ENCODE measurements at regions not wholly inside any gene's neighbourhood (a gene's known extent, or its start where the extent isn't known, plus 50 kb on each side); places are given as distances from the start of the nearest gene placed in this dataset.

DNA sequence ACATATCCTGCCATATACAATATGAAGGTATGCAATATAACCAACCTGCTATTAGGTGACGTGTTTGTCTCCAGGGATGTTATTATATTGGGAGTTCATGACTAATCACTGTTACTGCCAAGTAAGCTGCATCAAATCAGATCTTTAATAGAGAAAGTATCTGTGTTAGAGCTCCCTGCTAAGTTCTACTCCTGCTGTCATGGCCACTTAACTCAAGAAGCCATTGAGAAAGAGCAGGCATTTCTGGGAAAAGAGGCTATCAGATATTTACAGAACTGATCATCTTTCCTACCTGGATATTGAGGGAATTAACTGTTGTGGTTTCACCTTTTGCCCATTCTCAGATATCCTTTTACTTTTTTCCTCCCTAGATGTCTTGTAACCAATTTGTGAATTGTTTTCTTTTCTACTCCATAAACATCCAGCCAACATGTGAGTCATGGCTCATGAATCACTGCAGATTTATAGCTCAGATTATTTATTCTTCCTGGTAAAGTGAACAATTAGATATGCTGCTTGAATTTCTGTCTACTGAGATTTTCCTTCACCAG lies 634.8 kb upstream of the FAM174A start:
- no peak overlapping the region for H3K27ac ChIP-seq
- no peak for DNase-seq (ENCODE audit: low read depth, low spot score)
- no peaks in the 10 kb centered on the region for H3K36me3 ChIP-seq (ENCODE audit: insufficient read depth, low read length)
- TF ChIP-seq FOXP2 (optimal IDR thresholded peaks at IDR 0.05; ENCODE audit: control extremely low read depth, extremely low read length, insufficient read depth) (no peak), EZH2 (IDR thresholded peaks at IDR 0.05) (no peak), POLR2AphosphoS5 (IDR thresholded peaks at IDR 0.05; ENCODE audit: borderline replicate concordance, low read depth, low read length) (no peak)
- no peak overlapping the region for H3K9ac ChIP-seq (ENCODE audit: insufficient read length)
- no peaks in the 10 kb centered on the region for H3K9me3 ChIP-seq (ENCODE audit: low read depth, low read length)
- no peak overlapping the region for H3K4me3 ChIP-seq

DNA sequence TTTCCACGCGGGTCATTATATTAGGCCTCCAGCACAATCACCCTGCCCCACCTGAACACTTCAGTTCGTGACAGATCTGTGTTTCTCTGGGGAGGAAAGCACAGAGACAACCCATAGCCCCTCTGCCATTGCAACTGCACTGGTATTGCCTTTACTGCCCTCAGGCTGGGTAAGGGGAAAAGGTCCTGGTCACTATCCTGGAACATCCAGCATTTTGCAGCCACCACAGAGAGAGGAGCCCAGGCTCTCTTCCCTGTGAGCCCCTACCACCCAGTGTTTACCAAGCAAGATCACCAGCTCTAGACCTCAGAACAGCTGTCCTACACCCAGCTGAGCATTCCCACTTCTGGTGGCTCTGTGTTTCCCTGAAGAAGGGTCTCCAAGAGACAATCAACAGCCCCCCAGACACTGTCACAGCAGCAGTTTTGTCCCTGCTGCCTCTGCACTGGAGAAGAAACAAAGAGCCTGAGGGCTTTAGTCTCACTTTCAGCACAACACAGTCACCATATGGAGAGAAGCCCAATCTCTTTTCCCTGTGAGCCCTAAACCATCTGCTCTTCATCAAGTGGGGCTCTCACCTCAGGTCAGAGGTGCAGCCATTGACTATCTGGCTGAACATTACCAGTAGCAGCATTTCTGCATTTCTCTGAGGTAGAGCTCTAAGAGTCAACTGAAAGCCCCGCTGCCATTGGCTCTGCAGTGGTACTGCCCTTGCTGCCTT lies 655.2 kb upstream of the FAM174A start:
- no peak overlapping the region for H3K27ac ChIP-seq
- no peak for DNase-seq (ENCODE audit: low read depth, low spot score)
- H3K36me3 ChIP-seq (ENCODE audit: insufficient read depth, low read length) = no peaks in the 10 kb centered on the region

DNA sequence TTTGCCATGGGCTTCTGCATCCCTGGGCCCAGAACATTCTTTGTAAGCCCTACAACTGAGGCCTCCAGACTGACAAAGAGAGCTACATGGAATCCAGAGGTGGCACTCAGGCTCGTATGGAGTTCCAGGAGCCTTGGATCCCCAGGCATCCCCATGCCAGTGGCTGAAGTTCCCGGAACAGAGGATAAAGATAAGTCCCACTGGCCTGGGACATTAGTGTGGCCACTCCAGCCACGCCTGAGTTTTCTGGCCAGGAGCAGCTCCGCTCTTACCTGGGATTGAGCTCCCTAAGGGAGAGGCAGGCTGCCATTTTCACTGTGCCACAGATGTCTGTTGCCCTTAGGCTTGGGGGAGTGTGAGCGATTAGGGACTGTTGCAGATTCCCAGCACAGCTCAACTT lies 656.3 kb upstream of the FAM174A start:
- Histone ChIP-seq H3K9me3 (ENCODE audit: low read depth, low read length) (no peaks in the 10 kb centered on the region), H3K36me3 (ENCODE audit: insufficient read depth, low read length) (no peaks in the 10 kb centered on the region), H3K4me3 (no peak overlapping the region), H3K9ac (ENCODE audit: insufficient read length) (no peak overlapping the region), H3K27ac (no peak overlapping the region)
- TF ChIP-seq FOXP2 (optimal IDR thresholded peaks at IDR 0.05; ENCODE audit: control extremely low read depth, extremely low read length, insufficient read depth) (no peak), POLR2AphosphoS5 (IDR thresholded peaks at IDR 0.05; ENCODE audit: borderline replicate concordance, low read depth, low read length) (no peak), EZH2 (IDR thresholded peaks at IDR 0.05) (no peak)
- DNase-seq (ENCODE audit: low read depth, low spot score) = no peak

More for the DNA sequence above, 655.2 kb upstream of the FAM174A start:
- no peak overlapping the region for H3K9ac ChIP-seq (ENCODE audit: insufficient read length)
- H3K9me3 ChIP-seq (ENCODE audit: low read depth, low read length) = no peaks in the 10 kb centered on the region
- TF ChIP-seq EZH2 (IDR thresholded peaks at IDR 0.05) (no peak), POLR2AphosphoS5 (IDR thresholded peaks at IDR 0.05; ENCODE audit: borderline replicate concordance, low read depth, low read length) (no peak), FOXP2 (optimal IDR thresholded peaks at IDR 0.05; ENCODE audit: control extremely low read depth, extremely low read length, insufficient read depth) (no peak)
- no peak overlapping the region for H3K4me3 ChIP-seq

DNA sequence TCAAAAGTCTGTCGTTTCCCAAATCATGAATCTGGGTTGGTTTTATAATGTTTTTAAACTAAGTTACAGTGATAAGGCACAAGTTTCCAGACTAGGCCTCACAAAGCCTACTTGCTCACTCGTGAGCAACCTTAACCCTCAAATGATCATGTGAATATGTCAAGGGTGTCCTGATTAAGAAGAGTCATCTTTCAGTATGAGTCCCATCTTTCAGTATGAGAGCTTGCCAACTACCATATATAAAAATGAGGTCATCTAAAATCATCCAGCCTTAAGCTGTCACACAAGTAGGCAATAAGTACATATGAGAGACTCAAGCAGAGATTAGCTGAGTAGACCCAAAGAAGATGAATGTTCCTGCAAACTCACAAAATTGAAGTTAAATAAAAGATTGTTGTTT lies 668.4 kb upstream of the FAM174A start:
- no peak overlapping the region for H3K27ac ChIP-seq
- no peak overlapping the region for H3K4me3 ChIP-seq
- DNase-seq (ENCODE audit: low read depth, low spot score) = no peak

DNA sequence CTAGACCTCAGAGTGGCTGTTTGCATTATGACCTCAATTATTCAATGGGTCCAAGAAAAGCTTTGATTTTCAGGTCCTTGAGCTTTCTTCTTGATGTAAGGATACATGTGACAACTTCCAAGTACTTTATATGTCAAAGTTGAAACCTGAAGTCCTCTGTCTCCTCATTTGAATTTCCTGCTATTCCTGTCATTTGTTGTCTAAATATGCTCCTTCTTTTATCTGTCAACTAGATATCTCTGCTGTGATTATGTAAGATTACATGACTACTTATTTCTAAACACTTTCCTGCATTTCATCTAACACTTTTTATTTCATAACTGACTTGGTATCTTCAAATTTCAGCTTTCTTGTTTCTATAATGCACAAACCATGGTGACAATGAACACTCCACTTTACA lies 670.0 kb upstream of the FAM174A start:
- H3K36me3 ChIP-seq (ENCODE audit: insufficient read depth, low read length) = no peaks in the 10 kb centered on the region
- H3K27ac ChIP-seq = no peak overlapping the region
- H3K9me3 ChIP-seq (ENCODE audit: low read depth, low read length) = no peaks in the 10 kb centered on the region
- no peak overlapping the region for H3K4me3 ChIP-seq
- no peak for DNase-seq (ENCODE audit: low read depth, low spot score)
- no peak overlapping the region for H3K9ac ChIP-seq (ENCODE audit: insufficient read length)
- TF ChIP-seq EZH2 (IDR thresholded peaks at IDR 0.05) (no peak), POLR2AphosphoS5 (IDR thresholded peaks at IDR 0.05; ENCODE audit: borderline replicate concordance, low read depth, low read length) (no peak), FOXP2 (optimal IDR thresholded peaks at IDR 0.05; ENCODE audit: control extremely low read depth, extremely low read length, insufficient read depth) (no peak)

More for the DNA sequence above, 668.4 kb upstream of the FAM174A start:
- no peak overlapping the region for H3K9ac ChIP-seq (ENCODE audit: insufficient read length)
- TF ChIP-seq EZH2 (IDR thresholded peaks at IDR 0.05) (no peak), POLR2AphosphoS5 (IDR thresholded peaks at IDR 0.05; ENCODE audit: borderline replicate concordance, low read depth, low read length) (no peak), FOXP2 (optimal IDR thresholded peaks at IDR 0.05; ENCODE audit: control extremely low read depth, extremely low read length, insufficient read depth) (no peak)
- H3K36me3 ChIP-seq (ENCODE audit: insufficient read depth, low read length) = no peaks in the 10 kb centered on the region
- no peaks in the 10 kb centered on the region for H3K9me3 ChIP-seq (ENCODE audit: low read depth, low read length)

DNA sequence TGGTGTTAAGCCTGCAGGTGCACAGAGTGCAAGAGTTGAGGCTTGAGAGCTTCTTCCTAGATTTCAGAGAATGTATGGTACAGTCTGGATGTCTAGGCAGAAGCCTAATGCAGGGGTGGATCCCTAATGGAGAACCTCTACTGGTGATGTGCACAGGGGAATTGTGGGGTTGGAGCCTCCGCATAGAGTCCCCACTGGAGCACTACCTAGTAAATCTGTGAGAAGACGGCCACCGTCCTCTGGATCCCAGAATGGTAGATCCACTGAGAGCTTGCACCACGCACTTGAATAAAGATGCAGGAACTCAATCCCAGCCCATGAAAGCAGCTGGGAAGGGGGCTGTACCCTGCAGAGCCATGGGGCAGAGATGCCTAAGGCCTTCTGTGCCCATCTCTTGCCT lies 699.4 kb upstream of the FAM174A start:
- H3K4me3 ChIP-seq = no peak overlapping the region
- no peak overlapping the region for H3K27ac ChIP-seq
- H3K9ac ChIP-seq (ENCODE audit: insufficient read length) = no peak overlapping the region
- no peaks in the 10 kb centered on the region for H3K36me3 ChIP-seq (ENCODE audit: insufficient read depth, low read length)
- no peak for TF ChIP-seq EZH2 (IDR thresholded peaks at IDR 0.05)
- no peak for TF ChIP-seq FOXP2 (optimal IDR thresholded peaks at IDR 0.05; ENCODE audit: control extremely low read depth, extremely low read length, insufficient read depth)
- no peak for TF ChIP-seq POLR2AphosphoS5 (IDR thresholded peaks at IDR 0.05; ENCODE audit: borderline replicate concordance, low read depth, low read length)
- no peaks in the 10 kb centered on the region for H3K9me3 ChIP-seq (ENCODE audit: low read depth, low read length)
- no peak for DNase-seq (ENCODE audit: low read depth, low spot score)

DNA sequence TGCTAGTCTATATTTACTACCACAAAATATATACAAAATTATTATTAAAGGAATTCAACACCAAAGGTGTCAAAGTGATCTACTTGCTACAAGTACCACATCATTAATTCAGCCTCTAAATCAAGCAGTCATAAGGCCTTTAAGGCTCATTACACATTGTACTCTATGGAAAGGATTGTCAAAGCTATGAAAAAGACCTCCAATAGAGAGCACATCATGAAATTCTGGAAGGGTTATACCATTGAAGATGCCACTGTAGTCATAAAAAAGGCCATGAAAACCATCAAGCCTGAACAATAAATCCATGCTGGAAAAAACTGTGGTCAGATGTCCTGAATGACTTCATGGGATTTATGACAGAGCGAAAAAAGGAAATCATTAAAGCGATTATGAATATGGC lies 708.0 kb upstream of the FAM174A start:
- Histone ChIP-seq H3K27ac (no peak overlapping the region), H3K36me3 (ENCODE audit: insufficient read depth, low read length) (no peaks in the 10 kb centered on the region), H3K9ac (ENCODE audit: insufficient read length) (no peak overlapping the region), H3K9me3 (ENCODE audit: low read depth, low read length) (no peaks in the 10 kb centered on the region), H3K4me3 (no peak overlapping the region)
- DNase-seq (ENCODE audit: low read depth, low spot score) = no peak
- TF ChIP-seq FOXP2 (optimal IDR thresholded peaks at IDR 0.05; ENCODE audit: control extremely low read depth, extremely low read length, insufficient read depth) (no peak), EZH2 (IDR thresholded peaks at IDR 0.05) (no peak), POLR2AphosphoS5 (IDR thresholded peaks at IDR 0.05; ENCODE audit: borderline replicate concordance, low read depth, low read length) (no peak)

DNA sequence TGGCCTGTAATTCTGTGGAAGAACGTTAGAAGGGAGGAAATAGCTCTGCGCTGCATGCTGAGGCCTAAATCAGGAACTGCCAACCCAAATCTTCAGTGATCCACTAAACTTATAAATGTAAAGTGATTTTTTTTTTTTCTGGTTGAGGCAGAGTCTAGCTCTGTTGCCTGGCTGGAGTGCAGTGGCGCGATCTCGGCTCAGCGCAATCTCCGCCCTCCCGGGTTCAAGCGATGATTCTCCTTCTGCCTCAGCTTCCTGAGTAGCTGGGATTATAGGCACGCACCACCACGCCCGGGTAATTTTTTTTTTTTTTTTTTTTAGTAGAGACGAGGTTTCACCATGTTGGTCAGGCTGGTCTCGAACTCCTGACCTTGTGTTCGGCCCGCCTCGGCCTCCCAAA lies 717.4 kb upstream of the FAM174A start:
- TF ChIP-seq POLR2AphosphoS5 (IDR thresholded peaks at IDR 0.05; ENCODE audit: borderline replicate concordance, low read depth, low read length) = no peak
- no peak for TF ChIP-seq FOXP2 (optimal IDR thresholded peaks at IDR 0.05; ENCODE audit: control extremely low read depth, extremely low read length, insufficient read depth)
- TF ChIP-seq EZH2 (IDR thresholded peaks at IDR 0.05) = no peak
- Histone ChIP-seq H3K9ac (ENCODE audit: insufficient read length) (no peak overlapping the region), H3K36me3 (ENCODE audit: insufficient read depth, low read length) (no peaks in the 10 kb centered on the region), H3K4me3 (no peak overlapping the region), H3K27ac (no peak overlapping the region), H3K9me3 (ENCODE audit: low read depth, low read length) (no peaks in the 10 kb centered on the region)
- no peak for DNase-seq (ENCODE audit: low read depth, low spot score)
